Effector memory CD8-positive, alpha-beta T cell (primary cell): ENCODE measurements at regions not wholly inside any gene's neighbourhood (a gene's known extent, or its start where the extent isn't known, plus 50 kb on each side); places are given as distances from the start of the nearest gene placed in this dataset.

Experiments used
- ATAC-seq: fragments of 150-1000 bp; cut with Tn5 transposase; replicated peaks from 2 replicates; pipeline ENCODE4 v1.10.0; 2021; ENCODE audit warnings: mild to moderate bottlenecking, moderate library complexity
- DNase-seq, 3 experiments: peaks; one replicate each; pipeline ENCODE4 v3.0.0; 2021
- H3K27ac Mint-ChIP-seq, 2 donors: one replicate each; pipeline ENCODE4 v1.8.0; 2022; ENCODE audit warnings: mild to moderate bottlenecking in 2 of 2, mixed read lengths in 2 of 2, moderate library complexity in 2 of 2
- H3K27me3 Mint-ChIP-seq, 2 donors: one replicate each; pipeline ENCODE4 v1.8.0; 2022; ENCODE audit warnings: mixed read lengths in 2 of 2
- H3K36me3 Mint-ChIP-seq: one replicate; pipeline ENCODE4 v1.8.0; 2022; ENCODE audit warnings: mild to moderate bottlenecking, moderate library complexity, mixed read lengths; ENCODE audit not compliant: insufficient read depth
- H3K4me1 Mint-ChIP-seq, 2 donors: one replicate each; pipeline ENCODE4 v1.8.0; 2022; ENCODE audit warnings: low read depth in 2 of 2, mixed read lengths in 2 of 2
- H3K4me3 Mint-ChIP-seq, 2 donors: one replicate each; pipeline ENCODE4 v1.8.0; 2022; ENCODE audit warnings: mild to moderate bottlenecking in 2 of 2, mixed read lengths in 2 of 2, moderate library complexity in 2 of 2
- H3K9me3 Mint-ChIP-seq, 2 donors: one replicate each; pipeline ENCODE4 v1.8.0; 2022; ENCODE audit warnings: mixed read lengths in 2 of 2

GRCh38 chr10:88121361-88121760 lies 257.9 kb downstream of the PTEN start:
- H3K27me3 Mint-ChIP-seq, result no peaks in the 10 kb centered on the region
- H3K27ac Mint-ChIP-seq, result no peak overlapping the region
- H3K9me3 Mint-ChIP-seq, result no peaks in the 10 kb centered on the region
- DNase-seq, result no peak
- H3K36me3 Mint-ChIP-seq, result no peaks in the 10 kb centered on the region
- H3K4me1 Mint-ChIP-seq, result peaks cover 8 to 11% of the 10 kb centered on the region in 2 donors
- ATAC-seq, result no peak
- H3K4me3 Mint-ChIP-seq, result no peak overlapping the region

- H3K36me3 Mint-ChIP-seq, result no peaks in the 10 kb centered on the region
- H3K4me3 Mint-ChIP-seq, result no peak overlapping the region
- ATAC-seq (no peak), DNase-seq (no peak)
- no peak overlapping the region for H3K27ac Mint-ChIP-seq
- peaks cover 8 to 11% of the 10 kb centered on the region in 2 donors for H3K4me1 Mint-ChIP-seq
- H3K9me3 Mint-ChIP-seq, result no peaks in the 10 kb centered on the region
- no peaks in the 10 kb centered on the region for H3K27me3 Mint-ChIP-seq
These were observed 258.7 kb downstream of the PTEN start for GRCh38 chr10:88122145-88122544.

GRCh38 chr10:88122576-88122975 lies 259.2 kb downstream of the PTEN start:
- no peaks in the 10 kb centered on the region for H3K36me3 Mint-ChIP-seq
- ATAC-seq (no peak), DNase-seq (no peak)
- no peak overlapping the region for H3K4me3 Mint-ChIP-seq
- no peaks in the 10 kb centered on the region for H3K27me3 Mint-ChIP-seq
- H3K27ac Mint-ChIP-seq, result no peak overlapping the region
- no peaks in the 10 kb centered on the region for H3K9me3 Mint-ChIP-seq
- H3K4me1 Mint-ChIP-seq, result peaks cover 8 to 11% of the 10 kb centered on the region in 2 donors

GRCh38 chr10:88125766-88126165 lies 262.3 kb downstream of the PTEN start:
- Mint-ChIP-seq H3K4me1 (peaks cover 1 to 2% of the 10 kb centered on the region in 2 donors), H3K27ac (no peak overlapping the region), H3K27me3 (no peaks in the 10 kb centered on the region), H3K9me3 (no peaks in the 10 kb centered on the region), H3K36me3 (no peaks in the 10 kb centered on the region), H3K4me3 (no peak overlapping the region)
- DNase-seq, result no peak
- ATAC-seq, result no peak

GRCh38 chr10:88126699-88127098 lies 263.3 kb downstream of the PTEN start:
- no peak overlapping the region for H3K4me3 Mint-ChIP-seq
- ATAC-seq, result no peak
- H3K27ac Mint-ChIP-seq, result no peak overlapping the region
- no peak for DNase-seq
- no peaks in the 10 kb centered on the region for H3K36me3 Mint-ChIP-seq
- H3K9me3 Mint-ChIP-seq, result no peaks in the 10 kb centered on the region
- no peaks in the 10 kb centered on the region for H3K27me3 Mint-ChIP-seq
- H3K4me1 Mint-ChIP-seq, result no peaks in the 10 kb centered on the region

- Mint-ChIP-seq H3K36me3 (no peaks in the 10 kb centered on the region), H3K9me3 (no peaks in the 10 kb centered on the region), H3K27me3 (no peaks in the 10 kb centered on the region), H3K4me3 (no peak overlapping the region), H3K4me1 (no peaks in the 10 kb centered on the region), H3K27ac (no peak overlapping the region)
- ATAC-seq, result no peak
- no peak for DNase-seq
These were observed 263.8 kb downstream of the PTEN start for GRCh38 chr10:88127269-88127668.

- Mint-ChIP-seq H3K36me3 (no peaks in the 10 kb centered on the region), H3K4me3 (no peak overlapping the region), H3K27ac (no peak overlapping the region), H3K9me3 (no peaks in the 10 kb centered on the region), H3K4me1 (no peaks in the 10 kb centered on the region), H3K27me3 (no peaks in the 10 kb centered on the region)
- ATAC-seq (no peak), DNase-seq (no peak)
These were observed 264.3 kb downstream of the PTEN start for GRCh38 chr10:88127766-88128165.

GRCh38 chr10:88129013-88129412 lies 265.6 kb downstream of the PTEN start:
- no peak overlapping the region for H3K4me3 Mint-ChIP-seq
- H3K27ac Mint-ChIP-seq, result no peak overlapping the region
- no peak for ATAC-seq
- DNase-seq, result no peak
- H3K9me3 Mint-ChIP-seq, result peaks cover 0 to under 1% of the 10 kb centered on the region in 2 donors
- H3K27me3 Mint-ChIP-seq, result no peaks in the 10 kb centered on the region
- H3K36me3 Mint-ChIP-seq, result no peaks in the 10 kb centered on the region
- no peaks in the 10 kb centered on the region for H3K4me1 Mint-ChIP-seq

GRCh38 chr10:88130912-88131311 lies 267.5 kb downstream of the PTEN start:
- DNase-seq (no peak), ATAC-seq (no peak)
- H3K9me3 Mint-ChIP-seq, result peaks cover 2 to 8% of the 10 kb centered on the region in 2 donors
- H3K36me3 Mint-ChIP-seq, result no peaks in the 10 kb centered on the region
- H3K4me1 Mint-ChIP-seq, result no peaks in the 10 kb centered on the region
- H3K27me3 Mint-ChIP-seq, result no peaks in the 10 kb centered on the region
- H3K4me3 Mint-ChIP-seq, result no peak overlapping the region
- no peak overlapping the region for H3K27ac Mint-ChIP-seq

- H3K27me3 Mint-ChIP-seq, result no peaks in the 10 kb centered on the region
- ATAC-seq (no peak), DNase-seq (no peak)
- H3K27ac Mint-ChIP-seq, result no peak overlapping the region
- H3K9me3 Mint-ChIP-seq, result peaks cover 2 to 8% of the 10 kb centered on the region in 2 donors
- H3K4me3 Mint-ChIP-seq, result no peak overlapping the region
- no peaks in the 10 kb centered on the region for H3K4me1 Mint-ChIP-seq
- no peaks in the 10 kb centered on the region for H3K36me3 Mint-ChIP-seq
These were observed 268.2 kb downstream of the PTEN start for GRCh38 chr10:88131511-88132139.

GRCh38 chr10:88136712-88137111 lies 273.3 kb downstream of the PTEN start:
- no peak for ATAC-seq
- no peak overlapping the region for H3K4me3 Mint-ChIP-seq

GRCh38 chr10:88138319-88138848 lies 275.0 kb downstream of the PTEN start:
- DNase-seq (no peak), ATAC-seq (peak; percentile 45)
- Mint-ChIP-seq H3K27ac (no peak overlapping the region), H3K36me3 (no peaks in the 10 kb centered on the region), H3K4me1 (peaks cover 0 to 4% of the 10 kb centered on the region in 2 donors), H3K27me3 (no peaks in the 10 kb centered on the region), H3K9me3 (peaks cover 2 to 8% of the 10 kb centered on the region in 2 donors), H3K4me3 (no peak overlapping the region)

More at GRCh38 chr10:88136712-88137111, 273.3 kb downstream of the PTEN start:
- Mint-ChIP-seq H3K27me3 (no peaks in the 10 kb centered on the region), H3K9me3 (peaks cover 2 to 8% of the 10 kb centered on the region in 2 donors), H3K4me1 (peaks cover 0 to 4% of the 10 kb centered on the region in 2 donors), H3K36me3 (no peaks in the 10 kb centered on the region), H3K27ac (no peak overlapping the region)
- no peak for DNase-seq

- H3K4me1 Mint-ChIP-seq, result peaks cover 0 to 4% of the 10 kb centered on the region in 2 donors
- H3K36me3 Mint-ChIP-seq, result no peaks in the 10 kb centered on the region
- H3K27ac Mint-ChIP-seq, result no peak overlapping the region
- ATAC-seq (no peak), DNase-seq (no peak)
- H3K27me3 Mint-ChIP-seq, result no peaks in the 10 kb centered on the region
- no peak overlapping the region for H3K4me3 Mint-ChIP-seq
- peaks cover 0 to 1% of the 10 kb centered on the region in 2 donors for H3K9me3 Mint-ChIP-seq
These were observed 283.8 kb downstream of the PTEN start for GRCh38 chr10:88147000-88147798.

- Mint-ChIP-seq H3K27me3 (no peaks in the 10 kb centered on the region), H3K4me1 (peaks cover 0 to 4% of the 10 kb centered on the region in 2 donors), H3K9me3 (peaks cover 0 to 1% of the 10 kb centered on the region in 2 donors), H3K36me3 (no peaks in the 10 kb centered on the region), H3K27ac (no peak overlapping the region), H3K4me3 (no peak overlapping the region)
- ATAC-seq (no peak), DNase-seq (no peak)
These were observed 286.5 kb downstream of the PTEN start for GRCh38 chr10:88149906-88150305.
